ENCODE measurements at regions not wholly inside any gene's neighbourhood (a gene's known extent, or its start where the extent isn't known, plus 50 kb on each side); places are given as distances from the start of the nearest gene placed in this dataset.

- TF ChIP-seq CTCF (IDR thresholded peaks at IDR 0.05), result no peak
Measured at GRCh38 chr6:51152594-51152993, 333.9 kb downstream of the TFAP2B start.

GRCh38 chr6:51153109-51153508 lies 334.4 kb downstream of the TFAP2B start:
- no peak for TF ChIP-seq CTCF (IDR thresholded peaks at IDR 0.05)

DNA sequence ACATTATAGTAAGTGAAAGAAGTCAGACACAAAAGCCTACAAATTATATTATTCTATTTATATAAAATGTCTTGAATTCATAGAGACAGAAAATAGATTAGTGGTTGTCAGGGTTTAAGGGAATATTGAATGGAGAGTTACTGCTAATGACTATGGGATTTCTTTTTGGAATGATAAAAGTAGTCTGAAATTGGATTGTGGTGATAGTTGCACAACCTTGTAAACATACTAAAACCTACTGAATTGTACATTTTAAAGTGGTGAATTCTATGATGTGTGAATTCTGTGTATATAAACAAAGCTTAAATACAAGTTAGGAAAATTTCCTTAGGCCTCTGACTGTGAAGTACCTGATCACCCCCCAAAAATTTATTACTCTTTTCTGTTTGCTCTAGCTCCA lies 343.1 kb downstream of the TFAP2B start:
- no peak for TF ChIP-seq CTCF (IDR thresholded peaks at IDR 0.05)

DNA sequence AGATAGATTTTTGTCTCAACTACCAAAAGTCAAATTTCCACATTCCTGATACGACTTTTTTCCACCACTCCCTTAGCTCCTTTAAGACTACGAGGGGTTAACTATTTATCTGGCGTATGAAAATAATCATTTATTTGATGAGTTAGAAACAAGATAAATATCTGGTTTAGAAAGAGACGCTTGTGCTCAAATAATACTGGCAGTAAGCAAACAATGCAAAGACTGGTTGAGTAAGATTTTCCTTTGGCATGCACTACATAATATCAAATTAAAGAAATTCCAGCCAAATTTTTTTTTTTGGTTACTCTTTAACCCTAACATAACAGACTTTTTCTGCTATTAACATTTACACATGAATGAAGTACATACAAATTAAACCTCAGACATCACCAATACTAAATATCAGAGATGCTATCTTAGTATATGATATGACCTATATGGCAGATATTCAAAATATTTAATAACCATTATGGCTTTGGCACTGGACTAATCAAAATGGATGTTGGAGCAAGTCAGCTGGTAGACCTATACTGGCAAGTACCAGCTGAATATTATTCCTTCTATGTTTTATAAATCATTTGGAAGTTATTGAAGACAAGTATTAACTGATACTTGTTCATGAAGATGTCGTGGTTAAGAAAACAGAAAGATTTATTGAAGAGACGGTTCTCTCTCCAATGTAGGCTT lies 345.3 kb downstream of the TFAP2B start:
- no peak for TF ChIP-seq CTCF (IDR thresholded peaks at IDR 0.05)

DNA sequence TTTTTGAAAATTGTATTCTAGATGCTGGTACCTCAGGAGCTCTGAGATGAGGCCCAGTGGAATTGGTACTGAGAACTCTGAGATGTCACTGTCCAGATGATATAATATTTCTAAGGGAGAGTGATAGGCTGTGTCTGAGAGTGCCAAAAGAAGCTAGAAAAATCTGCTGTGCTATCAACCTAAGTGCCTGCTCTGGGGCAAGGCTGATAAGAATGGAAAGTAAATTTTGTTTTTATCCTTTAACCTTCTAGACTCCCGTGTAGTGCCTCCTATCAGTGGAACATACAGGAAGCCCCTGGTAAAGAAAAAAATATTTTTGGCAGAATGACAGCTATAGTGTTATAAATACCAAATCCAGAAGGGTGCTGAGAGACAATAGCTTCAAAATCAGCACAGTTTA lies 348.2 kb downstream of the TFAP2B start:
- TF ChIP-seq CTCF (IDR thresholded peaks at IDR 0.05), result no peak

DNA sequence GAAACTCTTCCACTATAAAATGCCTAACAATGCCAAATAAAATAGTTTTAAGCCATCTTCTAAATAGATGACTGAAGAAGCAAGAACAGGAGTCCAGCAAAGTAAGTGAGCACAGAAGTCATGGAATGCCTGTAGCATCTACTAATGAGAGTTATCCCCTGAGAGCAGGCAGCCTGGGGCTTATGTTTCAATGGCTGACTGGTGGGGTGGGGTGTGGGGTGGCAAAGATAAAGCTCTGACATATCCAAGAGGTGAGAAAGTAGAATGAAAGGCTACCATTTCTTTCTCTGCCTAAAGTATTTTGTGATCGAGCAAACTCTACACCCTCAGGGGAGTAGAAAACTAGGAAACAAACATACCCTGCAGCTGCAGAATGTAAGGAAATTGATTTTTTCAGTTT lies 348.8 kb downstream of the TFAP2B start:
- TF ChIP-seq CTCF (IDR thresholded peaks at IDR 0.05), result no peak

GRCh38 chr6:51182827-51183226 lies 364.2 kb downstream of the TFAP2B start:
- no peak; the same call in 1 of the 2 replicates for TF ChIP-seq CTCF (IDR thresholded peaks at IDR 0.05)

- no peak for TF ChIP-seq CTCF (IDR thresholded peaks at IDR 0.05)
Measured at GRCh38 chr6:51184046-51184445, 365.4 kb downstream of the TFAP2B start.

Data from LNCAP (cell line).